ENCODE measurements at regions not wholly inside any gene's neighbourhood (a gene's known extent, or its start where the extent isn't known, plus 50 kb on each side); places are given as distances from the start of the nearest gene placed in this dataset.

GRCh38 chr11:20227631-20228030 is 67.4 kb upstream of the DBX1 start:
- Histone ChIP-seq H3K4me1 (ENCODE audit: control insufficient read depth, insufficient read depth, low read length) (no peaks in the 10 kb centered on the region), H3K36me3 (ENCODE audit: control insufficient read depth, insufficient read depth, low read length) (no peaks in the 10 kb centered on the region), H3K9me3 (ENCODE audit: control insufficient read depth, low read length) (no peaks in the 10 kb centered on the region), H3K27ac (ENCODE audit: insufficient read depth, low read depth, low read length, poor library complexity, severe bottlenecking) (no peak overlapping the region), H3K27me3 (ENCODE audit: control insufficient read depth, insufficient read depth, low read length, poor library complexity, severe bottlenecking) (no peaks in the 10 kb centered on the region), H3K4me3 (ENCODE audit: insufficient read depth, low read depth, low read length) (no peak overlapping the region)
- 92 to 100% methylated on average over 1 of the region's 1 CpG for WGBS, 2 experiments

GRCh38 chr11:20226933-20227332 is 66.7 kb upstream of the DBX1 start:
- Histone ChIP-seq H3K27me3 (ENCODE audit: control insufficient read depth, insufficient read depth, low read length, poor library complexity, severe bottlenecking) (no peaks in the 10 kb centered on the region), H3K4me3 (ENCODE audit: insufficient read depth, low read depth, low read length) (no peak overlapping the region), H3K27ac (ENCODE audit: insufficient read depth, low read depth, low read length, poor library complexity, severe bottlenecking) (no peak overlapping the region), H3K36me3 (ENCODE audit: control insufficient read depth, insufficient read depth, low read length) (no peaks in the 10 kb centered on the region), H3K9me3 (ENCODE audit: control insufficient read depth, low read length) (no peaks in the 10 kb centered on the region), H3K4me1 (ENCODE audit: control insufficient read depth, insufficient read depth, low read length) (no peaks in the 10 kb centered on the region)

- no peaks in the 10 kb centered on the region for H3K9me3 ChIP-seq (ENCODE audit: control insufficient read depth, low read length)
- no peak overlapping the region for H3K4me3 ChIP-seq (ENCODE audit: insufficient read depth, low read depth, low read length)
- no peaks in the 10 kb centered on the region for H3K27me3 ChIP-seq (ENCODE audit: control insufficient read depth, insufficient read depth, low read length, poor library complexity, severe bottlenecking)
- no peaks in the 10 kb centered on the region for H3K4me1 ChIP-seq (ENCODE audit: control insufficient read depth, insufficient read depth, low read length)
- no peaks in the 10 kb centered on the region for H3K36me3 ChIP-seq (ENCODE audit: control insufficient read depth, insufficient read depth, low read length)
- H3K27ac ChIP-seq (ENCODE audit: insufficient read depth, low read depth, low read length, poor library complexity, severe bottlenecking), result no peak overlapping the region
- WGBS, 2 experiments, result 88 to 94% methylated on average over 3 of the region's 3 CpGs
Observed at GRCh38 chr11:20221566-20221965, 61.3 kb upstream of the DBX1 start.

GRCh38 chr11:20213790-20214189 is 53.5 kb upstream of the DBX1 start:
- 91 to 100% methylated on average over 1 of the region's 1 CpG for WGBS, 2 experiments
- peaks cover 2% of the 10 kb centered on the region for H3K27me3 ChIP-seq (ENCODE audit: control insufficient read depth, insufficient read depth, low read length, poor library complexity, severe bottlenecking)

GRCh38 chr11:20211691-20212090 is 51.4 kb upstream of the DBX1 start:
- H3K4me1 ChIP-seq (ENCODE audit: control insufficient read depth, insufficient read depth, low read length), result peaks cover 16% of the 10 kb centered on the region
- H3K9me3 ChIP-seq (ENCODE audit: control insufficient read depth, low read length), result no peaks in the 10 kb centered on the region
- H3K36me3 ChIP-seq (ENCODE audit: control insufficient read depth, insufficient read depth, low read length), result no peaks in the 10 kb centered on the region
- H3K27me3 ChIP-seq (ENCODE audit: control insufficient read depth, insufficient read depth, low read length, poor library complexity, severe bottlenecking), result peaks cover 23% of the 10 kb centered on the region
- no peak overlapping the region for H3K4me3 ChIP-seq (ENCODE audit: insufficient read depth, low read depth, low read length)
- 87 to 90% methylated on average over 3 to 4 of the region's 4 CpGs for WGBS, 2 experiments
- no peak overlapping the region for H3K27ac ChIP-seq (ENCODE audit: insufficient read depth, low read depth, low read length, poor library complexity, severe bottlenecking)

More at GRCh38 chr11:20213790-20214189, 53.5 kb upstream of the DBX1 start:
- no peaks in the 10 kb centered on the region for H3K9me3 ChIP-seq (ENCODE audit: control insufficient read depth, low read length)
- H3K4me1 ChIP-seq (ENCODE audit: control insufficient read depth, insufficient read depth, low read length), result no peaks in the 10 kb centered on the region
- H3K4me3 ChIP-seq (ENCODE audit: insufficient read depth, low read depth, low read length), result no peak overlapping the region
- H3K27ac ChIP-seq (ENCODE audit: insufficient read depth, low read depth, low read length, poor library complexity, severe bottlenecking), result no peak overlapping the region
- H3K36me3 ChIP-seq (ENCODE audit: control insufficient read depth, insufficient read depth, low read length), result no peaks in the 10 kb centered on the region
